ENCODE measurements at regions not wholly inside any gene's neighbourhood (a gene's known extent, or its start where the extent isn't known, plus 50 kb on each side); places are given as distances from the start of the nearest gene placed in this dataset.

DNA sequence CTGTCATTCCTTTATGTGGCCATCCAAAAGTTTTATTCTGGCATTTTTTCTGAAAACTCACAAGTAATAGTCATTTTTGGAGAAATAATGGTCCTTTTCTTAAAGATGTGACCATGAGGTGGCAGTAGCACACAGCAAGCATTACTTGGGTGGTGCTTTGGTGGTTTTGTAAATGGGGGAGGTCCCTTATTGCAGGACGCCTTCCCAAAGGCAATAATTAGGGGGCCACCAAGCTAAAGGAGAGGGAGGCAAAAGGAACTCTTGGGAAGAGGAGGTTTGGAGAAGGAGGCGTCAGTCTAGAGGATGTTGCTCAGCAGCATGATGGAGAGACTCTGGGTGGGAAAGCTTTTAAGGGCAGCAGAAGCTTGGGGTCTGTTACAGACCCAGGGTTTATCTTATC, 422.6 kb upstream of the MMS22L start:
- TF ChIP-seq CTCF (IDR thresholded peaks at IDR 0.05) (no peak), POLR2A (IDR thresholded peaks at IDR 0.05) (no peak)

All from testis (tissue), 2 donors.